Activated CD8-positive, alpha-beta T cell treated with anti-CD3 and anti-CD28 coated beads for 36 hours (primary cell): ENCODE measurements at regions not wholly inside any gene's neighbourhood (a gene's known extent, or its start where the extent isn't known, plus 50 kb on each side); places are given as distances from the start of the nearest gene placed in this dataset.

Source experiments
- ATAC-seq: fragments of 200-7000 bp; cut with Tn5 transposase; one replicate; pipeline ENCODE4 v1.10.0; 2021; ENCODE audit warnings: mild to moderate bottlenecking, moderate library complexity
- CTCF ChIA-PET: fragments of 350-600 bp; sonication (Branson Sonifier 250); formaldehyde crosslinking; loops from one replicate; lab custom pipeline; 2021; ENCODE audit warnings: antibody characterized with exemption; lab: Charles Lee
- POLR2A ChIA-PET: fragments of 350-600 bp; sonication (Branson Sonifier 250); formaldehyde crosslinking; loops from one replicate; lab custom pipeline; 2021; ENCODE audit warnings: antibody characterized with exemption; lab: Charles Lee
- DNase-seq: peaks from one replicate; pipeline ENCODE4 v3.0.0-alpha.2; 2020
- H3K27ac Mint-ChIP-seq: one replicate; pipeline ENCODE4 v1.8.0; 2021; ENCODE audit warnings: mild to moderate bottlenecking, mixed read lengths
- H3K27me3 Mint-ChIP-seq: one replicate; pipeline ENCODE4 v1.8.0; 2021; ENCODE audit warnings: mixed read lengths
- H3K36me3 Mint-ChIP-seq: one replicate; pipeline ENCODE4 v1.8.0; 2021; ENCODE audit warnings: low read depth, mixed read lengths
- H3K4me1 Mint-ChIP-seq: one replicate; pipeline ENCODE4 v1.8.0; 2021; ENCODE audit warnings: low read depth, mixed read lengths
- H3K4me3 Mint-ChIP-seq: one replicate; pipeline ENCODE4 v1.8.0; 2021; ENCODE audit warnings: mild to moderate bottlenecking, moderate library complexity, mixed read lengths
- H3K9me3 Mint-ChIP-seq: one replicate; pipeline ENCODE4 v1.8.0; 2021; ENCODE audit warnings: mixed read lengths
- CTCF ChIP-seq: fragments of 200-600 bp; IDR thresholded peaks from one replicate; pipeline ENCODE4 v1.8.0; 2022; ENCODE audit warnings: antibody characterized with exemption, mild to moderate bottlenecking
- intact Hi-C: fragments of 100-400 bp; cut with micrococcal nuclease; formaldehyde crosslinking; loops from one replicate; pipeline ENCODE4 v1.10.0; 2022

GRCh38 chr4:18572481-18572880, 550.9 kb upstream of the LCORL start:
- intact Hi-C loops = no loop called here

GRCh38 chr4:18571301-18571761, 549.8 kb upstream of the LCORL start:
- POLR2A ChIA-PET = no interaction called here
- CTCF ChIA-PET = no interaction called here
- ATAC-seq (no peak), DNase-seq (no peak)
- Mint-ChIP-seq H3K4me1 (no peaks in the 10 kb centered on the region), H3K36me3 (no peaks in the 10 kb centered on the region), H3K27me3 (peaks cover 4% of the 10 kb centered on the region), H3K4me3 (no peak overlapping the region), H3K9me3 (no peaks in the 10 kb centered on the region), H3K27ac (no peak overlapping the region)
- TF ChIP-seq CTCF = no peak
- intact Hi-C loops = no loop called here

More at GRCh38 chr4:18572481-18572880, 550.9 kb upstream of the LCORL start:
- DNase-seq = no peak
- no peaks in the 10 kb centered on the region for H3K9me3 Mint-ChIP-seq
- H3K27me3 Mint-ChIP-seq = peaks cover 4% of the 10 kb centered on the region
- no peaks in the 10 kb centered on the region for H3K4me1 Mint-ChIP-seq
- H3K4me3 Mint-ChIP-seq = no peak overlapping the region
- H3K36me3 Mint-ChIP-seq = no peaks in the 10 kb centered on the region
- no peak overlapping the region for H3K27ac Mint-ChIP-seq
- CTCF ChIA-PET = interaction anchor here (1.1 kb wide), 1 partner anchor 21 kb away, joined by 3 read pairs; no protein-coding TSS in a partner anchor
- POLR2A ChIA-PET = no interaction called here
- TF ChIP-seq CTCF = no peak
- ATAC-seq = no peak

- Mint-ChIP-seq H3K9me3 (no peaks in the 10 kb centered on the region), H3K4me3 (no peak overlapping the region), H3K4me1 (no peaks in the 10 kb centered on the region), H3K36me3 (no peaks in the 10 kb centered on the region), H3K27ac (no peak overlapping the region), H3K27me3 (peaks cover 4% of the 10 kb centered on the region)
- ATAC-seq (no peak), DNase-seq (no peak)
- ChIA-PET CTCF (no interaction called here), POLR2A (no interaction called here)
- TF ChIP-seq CTCF = no peak
- intact Hi-C loops = no loop called here
These were observed 548.8 kb upstream of the LCORL start for GRCh38 chr4:18570370-18570769.

GRCh38 chr4:18568600-18568999, 547.0 kb upstream of the LCORL start:
- no peaks in the 10 kb centered on the region for H3K4me1 Mint-ChIP-seq
- CTCF ChIA-PET = interaction anchor here (1.7 kb wide), 1 partner anchor 13 kb away, joined by 4 read pairs; no protein-coding TSS in a partner anchor
- TF ChIP-seq CTCF = no peak
- H3K27ac Mint-ChIP-seq = no peak overlapping the region
- H3K36me3 Mint-ChIP-seq = no peaks in the 10 kb centered on the region
- H3K27me3 Mint-ChIP-seq = peaks cover 4% of the 10 kb centered on the region
- ATAC-seq = no peak
- H3K4me3 Mint-ChIP-seq = no peak overlapping the region
- DNase-seq = no peak
- intact Hi-C loops = no loop called here
- POLR2A ChIA-PET = no interaction called here
- peaks cover 3% of the 10 kb centered on the region for H3K9me3 Mint-ChIP-seq

GRCh38 chr4:18566970-18567799, 545.6 kb upstream of the LCORL start:
- no peaks in the 10 kb centered on the region for H3K36me3 Mint-ChIP-seq
- ChIA-PET POLR2A (no interaction called here), CTCF (interaction anchor here (1.7 kb wide), 1 partner anchor 12 kb away, joined by 4 read pairs; no protein-coding TSS in a partner anchor)
- no peak for DNase-seq
- H3K27ac Mint-ChIP-seq = no peak overlapping the region
- H3K4me3 Mint-ChIP-seq = no peak overlapping the region
- no peaks in the 10 kb centered on the region for H3K4me1 Mint-ChIP-seq
- peaks cover 5% of the 10 kb centered on the region for H3K27me3 Mint-ChIP-seq
- no peak for TF ChIP-seq CTCF
- intact Hi-C loops = no loop called here
- no peak for ATAC-seq
- peaks cover 4% of the 10 kb centered on the region for H3K9me3 Mint-ChIP-seq
